H7 (cell line): ENCODE measurements at regions not wholly inside any gene's neighbourhood (a gene's known extent, or its start where the extent isn't known, plus 50 kb on each side); places are given as distances from the start of the nearest gene placed in this dataset.

Experiments used
- DNase-seq: peaks from one replicate; pipeline ENCODE4 v3.0.0; 2012
- H3K27me3 ChIP-seq: 2 replicates; pipeline ENCODE4 v1.6.0; 2011; ENCODE audit warnings: mild to moderate bottlenecking, low read length; ENCODE audit not compliant: control insufficient read depth, insufficient read depth
- H3K36me3 ChIP-seq: replicated peaks from 2 replicates; pipeline ENCODE4 v1.5.1; 2011; ENCODE audit warnings: low read length; ENCODE audit not compliant: control insufficient read depth, insufficient read depth
- H3K4me3 ChIP-seq: 2 replicates; pipeline ENCODE4 v1.5.1; 2011; ENCODE audit warnings: low read depth, mild to moderate bottlenecking, control low read depth, low read length, moderate library complexity; ENCODE audit not compliant: insufficient read depth

DNA sequence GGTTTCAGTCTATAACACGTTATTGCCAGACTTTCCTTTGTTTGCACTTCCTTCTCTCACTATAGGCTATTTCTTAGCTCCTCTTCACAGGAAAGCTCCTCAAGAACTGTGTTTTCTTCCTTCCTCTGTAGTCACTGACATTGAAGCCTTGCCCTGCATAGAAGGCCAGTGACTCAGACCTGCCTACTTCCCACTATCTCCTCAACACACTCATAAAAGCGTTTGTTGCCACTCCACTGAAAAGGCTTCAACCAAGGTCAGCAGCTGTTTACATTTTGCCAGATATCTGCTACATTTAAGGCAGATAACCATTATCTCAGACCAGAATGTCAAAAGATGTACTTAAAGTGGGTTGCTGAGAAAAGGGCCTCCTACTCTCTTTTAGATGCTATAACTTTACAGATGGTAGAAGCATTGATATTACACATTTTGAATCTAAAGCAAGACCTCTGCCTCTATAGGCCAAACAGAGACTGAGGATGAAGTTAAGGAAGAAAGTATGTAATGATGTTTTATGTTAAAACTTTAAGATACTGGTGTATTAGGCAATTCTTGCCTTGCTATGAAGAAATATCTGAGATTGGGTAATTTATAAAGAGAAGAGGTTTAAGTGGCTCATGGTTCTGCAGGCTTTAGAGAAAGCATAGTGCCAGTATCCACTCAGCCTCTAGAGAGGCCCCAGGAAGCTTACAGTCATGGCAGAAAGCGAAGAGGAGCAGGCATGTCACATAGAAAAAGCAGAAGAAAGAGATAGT, 233.3 kb upstream of the FLRT2 start:
- no peaks in the 10 kb centered on the region for H3K27me3 ChIP-seq
- no peak for DNase-seq
- no peak overlapping the region for H3K4me3 ChIP-seq
- no peaks in the 10 kb centered on the region for H3K36me3 ChIP-seq

DNA sequence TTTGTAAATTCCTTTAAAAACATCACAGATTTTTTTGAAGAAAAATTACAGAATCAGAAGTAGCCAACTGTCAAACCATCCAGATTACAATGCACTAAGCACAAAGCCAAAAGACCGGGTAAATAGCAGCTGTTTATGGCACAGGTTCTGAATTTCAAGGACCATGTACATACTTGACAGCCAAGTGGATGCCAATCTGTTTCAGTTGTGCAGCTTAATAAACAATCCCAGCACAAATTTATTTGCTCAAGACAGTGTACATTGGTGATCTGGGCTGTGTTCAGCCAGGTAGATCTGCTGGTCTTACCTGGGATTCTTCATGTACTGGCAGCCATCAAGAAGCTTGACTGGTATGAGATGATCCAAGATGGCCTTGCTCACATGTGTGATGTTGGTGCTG, 229.8 kb upstream of the FLRT2 start:
- H3K27me3 ChIP-seq = no peaks in the 10 kb centered on the region
- no peak for DNase-seq
- no peak overlapping the region for H3K4me3 ChIP-seq
- H3K36me3 ChIP-seq = no peaks in the 10 kb centered on the region

DNA sequence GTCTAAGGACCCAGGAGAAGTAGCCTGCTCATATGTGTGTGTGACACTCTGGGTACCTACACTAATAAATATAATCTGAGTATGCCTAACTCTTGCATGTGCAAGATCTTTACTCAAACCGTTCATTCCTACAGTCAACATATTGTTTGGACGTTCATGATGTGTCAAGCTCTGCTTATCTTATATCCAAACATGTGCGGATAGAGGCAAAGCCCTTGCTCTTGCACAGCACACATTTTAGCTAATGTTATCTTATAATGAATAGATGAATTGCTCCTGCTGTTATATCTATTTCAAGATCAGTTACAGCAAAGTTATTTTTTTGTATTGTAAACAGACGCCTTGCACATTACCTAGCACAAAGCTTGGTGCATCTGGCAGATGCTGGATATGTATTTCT, 228.4 kb upstream of the FLRT2 start:
- no peak for DNase-seq
- Histone ChIP-seq H3K27me3 (no peaks in the 10 kb centered on the region), H3K36me3 (no peaks in the 10 kb centered on the region), H3K4me3 (no peak overlapping the region)

DNA sequence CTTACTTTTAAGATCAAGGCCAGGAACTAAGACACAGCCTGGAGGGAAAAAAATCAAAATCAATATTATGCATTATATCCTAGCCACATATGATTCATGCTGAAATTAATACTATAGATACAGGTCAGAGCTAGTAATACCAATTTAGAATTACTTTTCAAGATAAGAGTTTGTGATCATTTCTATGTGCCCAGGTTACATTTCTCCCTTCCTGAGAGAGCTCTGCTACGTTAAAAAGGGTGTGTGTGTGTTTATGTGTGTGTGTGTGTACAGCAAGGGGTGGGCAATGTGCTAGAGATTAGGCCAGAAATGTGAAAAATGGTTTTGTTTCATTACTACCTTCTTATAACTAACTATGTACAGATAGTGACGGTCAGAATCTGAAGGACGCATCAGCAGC, 223.9 kb upstream of the FLRT2 start:
- no peak overlapping the region for H3K4me3 ChIP-seq
- no peaks in the 10 kb centered on the region for H3K36me3 ChIP-seq
- no peaks in the 10 kb centered on the region for H3K27me3 ChIP-seq
- no peak for DNase-seq

DNA sequence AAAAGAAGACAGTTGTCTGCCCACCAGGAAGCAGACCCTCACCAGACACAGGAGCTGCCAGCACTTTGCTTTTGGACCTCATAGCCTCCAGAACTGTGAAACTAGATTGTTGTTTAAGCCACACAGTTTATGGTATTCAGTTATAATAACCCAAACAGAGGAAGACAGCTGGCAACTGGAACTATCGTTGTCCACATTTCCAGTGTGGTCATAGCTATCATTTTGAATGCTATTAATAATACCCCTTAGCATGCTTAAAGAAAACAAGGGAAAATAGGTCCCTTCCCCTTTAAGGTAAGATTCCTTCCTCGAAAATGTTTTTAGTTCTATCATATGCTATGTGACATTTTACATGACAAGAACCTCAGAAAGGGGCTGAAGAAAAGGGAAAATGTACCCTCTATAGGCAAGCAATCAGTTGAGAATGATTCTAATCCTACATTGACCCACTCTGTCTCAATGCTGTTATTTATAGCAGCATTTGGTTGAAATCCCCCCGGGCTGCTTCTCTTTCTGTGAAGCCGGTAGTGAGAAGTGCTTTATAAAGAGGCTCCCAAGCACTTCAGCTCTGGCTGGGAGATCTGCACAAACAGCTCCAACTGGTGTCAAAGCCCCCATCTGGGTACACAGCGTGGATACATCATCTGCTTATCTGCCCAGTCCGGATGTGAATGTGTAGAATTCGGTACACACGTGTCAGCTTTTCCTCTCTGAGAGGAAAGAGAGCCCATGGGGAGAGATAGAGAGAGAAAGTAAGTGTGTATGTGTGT, 221.2 kb upstream of the FLRT2 start:
- H3K27me3 ChIP-seq = no peaks in the 10 kb centered on the region
- no peak for DNase-seq
- H3K36me3 ChIP-seq = no peaks in the 10 kb centered on the region
- H3K4me3 ChIP-seq = no peak overlapping the region

DNA sequence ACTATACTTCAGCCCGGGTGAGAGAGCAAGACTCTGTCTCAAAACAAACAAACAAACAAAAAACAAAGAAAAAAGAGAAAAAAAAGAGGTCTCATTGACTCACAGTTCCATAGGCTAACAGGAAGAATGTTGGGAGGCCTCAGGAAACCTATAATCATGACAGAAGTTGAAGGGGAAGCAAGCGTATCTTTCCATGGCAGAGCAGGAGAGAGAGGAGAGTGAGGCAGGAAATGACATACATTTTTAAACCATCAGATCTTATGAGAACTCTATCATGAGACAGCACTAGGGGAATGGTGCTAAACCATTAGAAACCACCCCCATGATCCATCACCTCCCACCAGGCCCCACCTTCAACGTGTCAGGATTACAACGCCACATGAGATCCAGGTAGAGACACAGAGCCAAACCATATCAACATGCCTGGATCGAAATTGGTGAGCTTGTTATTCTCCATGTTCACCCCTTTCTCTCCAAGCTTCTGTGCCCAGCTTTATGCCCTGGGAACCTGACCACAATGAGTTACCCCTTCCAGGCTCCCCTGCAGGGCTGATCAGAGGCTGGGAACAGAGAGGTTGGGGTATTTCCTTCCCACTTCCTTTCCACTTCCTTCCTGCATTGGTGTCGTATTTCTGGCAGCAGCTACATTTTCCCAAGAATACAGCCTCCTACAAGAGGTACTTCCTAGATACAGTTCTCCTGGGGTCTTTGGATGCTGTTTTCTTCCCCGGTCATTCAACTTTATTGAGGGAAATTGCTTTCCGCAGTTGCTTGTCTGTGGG, 219.3 kb upstream of the FLRT2 start:
- no peak for DNase-seq
- Histone ChIP-seq H3K36me3 (no peaks in the 10 kb centered on the region), H3K4me3 (no peak overlapping the region), H3K27me3 (no peaks in the 10 kb centered on the region)

DNA sequence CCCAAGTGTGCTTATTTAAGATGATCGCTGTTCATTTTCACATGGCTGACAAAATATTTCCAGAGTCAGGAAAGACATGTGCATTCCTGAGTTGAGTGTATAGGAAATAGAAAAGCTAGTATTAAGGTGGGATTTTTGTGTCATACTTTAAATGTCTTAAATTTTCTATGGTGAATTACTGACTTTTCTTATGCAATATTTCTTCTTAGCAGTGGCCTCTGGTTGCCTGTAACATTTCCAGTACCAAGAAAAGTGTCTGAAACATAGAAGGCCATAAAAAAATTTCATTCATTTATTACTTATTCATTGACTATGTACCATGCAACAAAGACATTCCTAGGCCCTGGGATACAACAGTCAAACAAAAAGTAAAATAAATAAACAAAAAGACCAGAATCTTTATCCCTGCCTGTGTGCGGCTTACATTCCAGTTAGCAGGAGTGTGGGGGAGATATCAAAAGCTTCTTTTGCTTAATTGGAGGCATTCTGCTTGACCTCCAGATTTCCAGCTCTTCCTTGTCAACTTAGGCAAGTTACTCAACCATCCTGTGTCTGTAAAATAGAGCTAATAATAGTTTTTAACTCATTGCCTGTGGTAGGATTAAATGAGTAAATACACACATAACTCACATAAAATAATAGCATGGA, 216.3 kb upstream of the FLRT2 start:
- Histone ChIP-seq H3K27me3 (no peaks in the 10 kb centered on the region), H3K36me3 (no peaks in the 10 kb centered on the region), H3K4me3 (no peak overlapping the region)
- no peak for DNase-seq

DNA sequence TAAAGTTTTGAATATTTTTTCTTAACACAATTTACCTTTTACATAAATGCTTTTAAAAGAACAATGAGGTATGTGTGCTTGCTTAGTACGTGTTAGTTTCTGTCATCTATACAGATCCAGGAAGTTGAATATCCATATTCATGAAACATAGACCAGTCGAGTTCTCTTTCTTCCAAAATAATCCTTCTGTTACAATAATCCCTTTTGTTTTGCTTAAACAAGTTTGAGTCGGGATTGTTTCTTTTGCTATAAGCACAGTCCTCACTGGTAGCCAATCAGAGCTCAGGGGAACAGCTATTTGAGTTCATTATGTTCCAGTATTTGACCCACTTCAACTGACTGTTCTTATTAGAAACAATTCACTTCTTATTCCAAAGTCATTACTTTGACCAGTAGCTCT, 214.7 kb upstream of the FLRT2 start:
- DNase-seq = no peak
- Histone ChIP-seq H3K36me3 (no peaks in the 10 kb centered on the region), H3K4me3 (no peak overlapping the region), H3K27me3 (no peaks in the 10 kb centered on the region; the same call in 1 of the 2 replicates)

DNA sequence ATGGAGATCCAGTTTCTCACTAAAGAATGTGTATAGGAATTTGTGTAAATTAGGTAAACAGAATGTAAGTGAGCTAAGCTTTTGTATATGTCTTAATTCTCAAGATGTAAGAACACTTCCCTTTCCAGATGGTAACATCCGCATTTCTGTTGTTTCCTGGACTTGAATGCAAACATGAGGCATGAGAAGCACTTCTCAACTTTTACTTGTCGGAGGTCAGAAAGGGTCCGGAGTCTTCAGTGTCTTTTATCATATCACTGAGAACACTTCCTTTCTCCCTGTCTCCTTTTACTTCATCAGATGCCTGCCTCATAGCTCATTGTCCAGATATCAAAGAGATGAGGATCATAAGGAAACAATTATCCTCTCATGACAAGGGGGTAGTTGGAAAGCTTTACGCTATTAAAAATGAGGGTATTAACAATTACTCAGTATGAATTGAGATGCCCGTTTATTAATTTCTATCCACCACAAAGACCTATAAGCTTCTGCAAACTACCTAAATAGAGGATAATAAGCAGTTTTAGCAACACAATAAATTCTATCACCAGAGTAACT, 214.1 kb upstream of the FLRT2 start:
- no peak for DNase-seq
- Histone ChIP-seq H3K27me3 (no peaks in the 10 kb centered on the region; the same call in 1 of the 2 replicates), H3K36me3 (no peaks in the 10 kb centered on the region), H3K4me3 (no peak overlapping the region)

DNA sequence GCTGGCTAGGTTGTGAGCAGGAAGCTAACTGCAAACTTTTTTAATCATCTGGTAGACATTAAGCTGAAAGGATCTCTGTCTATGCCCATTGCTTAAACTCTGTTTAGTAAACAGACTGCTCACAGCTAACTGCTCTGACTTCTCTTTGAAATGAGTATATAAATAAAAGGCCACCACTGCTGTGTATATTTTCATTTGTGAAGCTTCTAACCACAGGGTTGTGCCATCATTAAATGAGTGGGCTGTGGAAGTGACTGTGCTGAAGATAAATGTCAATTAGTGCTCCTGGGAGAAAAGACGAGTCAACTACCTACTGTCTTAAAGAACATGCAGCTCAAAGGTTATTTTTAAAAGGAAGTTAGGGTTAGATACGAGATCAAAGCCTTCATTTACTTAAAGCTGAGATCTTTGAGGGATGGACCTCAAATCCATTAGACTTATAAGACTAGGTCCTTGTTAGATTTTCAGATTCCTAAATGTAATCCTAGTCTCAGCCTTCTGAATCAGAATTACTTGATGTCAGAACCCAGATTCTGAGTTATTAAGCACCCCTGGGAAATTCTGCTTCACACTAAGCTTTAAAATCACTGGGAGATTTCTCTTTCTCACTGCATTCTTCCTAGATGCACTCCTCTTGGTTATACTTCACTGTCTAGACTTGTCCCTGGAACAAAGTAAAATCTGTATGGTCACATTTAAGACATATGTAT, 213.1 kb upstream of the FLRT2 start:
- H3K27me3 ChIP-seq = no peaks in the 10 kb centered on the region; the same call in 1 of the 2 replicates
- no peaks in the 10 kb centered on the region for H3K36me3 ChIP-seq
- H3K4me3 ChIP-seq = no peak overlapping the region
- DNase-seq = no peak

DNA sequence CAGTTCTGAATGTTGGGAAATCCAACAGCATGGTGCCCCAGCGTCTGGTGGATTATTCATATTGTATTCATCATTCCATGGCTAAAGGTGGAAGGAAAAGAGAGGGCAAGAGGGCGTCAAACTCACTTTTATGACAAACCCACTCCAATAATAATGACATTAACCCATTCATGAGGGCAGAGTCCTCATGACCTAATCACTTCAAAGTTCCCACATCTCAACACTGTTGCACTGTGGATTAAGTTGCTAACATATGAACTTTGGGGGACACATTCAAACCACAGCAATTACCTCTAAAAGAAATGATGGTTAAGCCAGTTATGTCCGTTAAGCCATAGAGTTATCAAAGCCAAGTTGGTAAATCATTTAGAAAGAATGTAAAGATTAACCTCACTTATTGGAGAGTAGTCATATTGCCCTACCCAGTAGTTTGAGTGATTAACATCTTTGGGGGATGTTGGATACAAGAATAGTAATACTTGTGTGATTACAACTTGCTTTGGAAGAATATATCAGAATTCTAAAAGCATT, 212.4 kb upstream of the FLRT2 start:
- DNase-seq = no peak
- Histone ChIP-seq H3K27me3 (no peaks in the 10 kb centered on the region; the same call in 1 of the 2 replicates), H3K36me3 (no peaks in the 10 kb centered on the region), H3K4me3 (no peak overlapping the region)

DNA sequence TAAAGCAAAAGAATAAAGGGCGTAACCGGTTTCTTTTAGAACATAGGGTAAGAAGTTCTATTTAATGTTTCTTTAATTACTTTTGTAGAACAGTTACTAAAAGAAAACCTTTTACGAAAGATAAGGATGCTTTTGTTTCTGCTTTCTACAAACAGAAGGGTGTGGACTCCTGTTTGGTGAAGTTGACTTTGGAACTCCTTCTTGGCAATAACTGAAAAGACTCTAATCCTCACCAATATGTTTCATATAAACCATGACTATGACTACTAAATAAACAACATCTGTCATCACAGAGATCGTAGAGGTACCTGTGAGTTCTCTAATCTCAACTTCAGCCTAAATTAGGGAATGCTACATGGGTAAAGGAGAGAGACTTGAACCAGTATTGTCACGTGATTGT, 210.8 kb upstream of the FLRT2 start:
- DNase-seq = no peak
- Histone ChIP-seq H3K4me3 (no peak overlapping the region), H3K36me3 (no peaks in the 10 kb centered on the region), H3K27me3 (no peaks in the 10 kb centered on the region; the same call in 1 of the 2 replicates)

DNA sequence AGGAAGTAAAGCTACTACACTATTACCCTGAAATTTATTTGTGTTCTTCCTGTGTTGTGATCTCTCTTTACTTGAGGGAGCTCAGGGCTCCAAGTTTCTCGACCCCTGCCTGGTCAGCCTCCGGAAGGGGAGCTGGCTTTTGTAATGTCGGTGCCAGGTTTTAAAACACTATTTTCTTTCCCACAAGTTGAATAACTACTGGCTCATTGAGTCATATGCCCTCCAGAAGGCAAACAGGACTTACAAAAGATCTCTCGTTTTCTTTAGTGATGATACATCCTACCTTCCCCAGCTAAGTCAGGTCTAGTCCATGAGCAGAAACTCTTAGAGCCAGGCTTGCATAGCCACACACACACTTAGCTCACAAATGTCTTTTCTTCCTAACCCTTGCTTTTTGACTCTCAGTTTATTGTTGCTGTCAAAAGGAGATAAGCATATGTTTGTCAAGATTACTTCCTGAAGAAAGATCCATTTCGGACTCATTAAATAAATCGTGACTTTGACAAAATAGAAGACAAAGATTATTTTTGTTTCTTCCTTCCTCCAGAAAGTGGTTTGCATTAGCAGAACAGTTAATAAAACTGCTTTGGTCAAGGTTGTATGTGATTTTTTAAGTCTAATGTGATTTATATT, 209.8 kb upstream of the FLRT2 start:
- H3K4me3 ChIP-seq = no peak overlapping the region
- H3K36me3 ChIP-seq = no peaks in the 10 kb centered on the region
- H3K27me3 ChIP-seq = no peaks in the 10 kb centered on the region; the same call in 1 of the 2 replicates
- DNase-seq = no peak
